GM21825 (cell line): ENCODE measurements at regions not wholly inside any gene's neighbourhood (a gene's known extent, or its start where the extent isn't known, plus 50 kb on each side); places are given as distances from the start of the nearest gene placed in this dataset.
A peak's percentile ranks its signal among the peaks of the same experiment; 100 is the strongest.

Source experiments
- ATAC-seq: cut with Tn5 transposase; IDR thresholded peaks from one replicate; pipeline ENCODE4 v1.9.1; 2021; ENCODE audit warnings: mild to moderate bottlenecking, moderate library complexity; ENCODE audit not compliant: unreplicated experiment

- ATAC-seq: no peak
These were observed 180.5 kb upstream of the B3GALT2 start for GRCh38 chr1:193366764-193367507.

- no peak for ATAC-seq
These were observed 179.6 kb upstream of the B3GALT2 start for GRCh38 chr1:193365966-193366365.

- ATAC-seq: no peak
These were observed 173.2 kb upstream of the B3GALT2 start for GRCh38 chr1:193359631-193360030.

- no peak for ATAC-seq
These were observed 172.0 kb upstream of the B3GALT2 start for GRCh38 chr1:193358419-193358818.

- ATAC-seq: no peak
These were observed 169.8 kb upstream of the B3GALT2 start for GRCh38 chr1:193356249-193356648.

- no peak for ATAC-seq
These were observed 169.2 kb upstream of the B3GALT2 start for GRCh38 chr1:193355626-193356025.

- no peak for ATAC-seq
These were observed 168.8 kb upstream of the B3GALT2 start for GRCh38 chr1:193355178-193355577.

- ATAC-seq: no peak
These were observed 162.5 kb upstream of the B3GALT2 start for GRCh38 chr1:193348769-193349535.

GRCh38 chr1:193348091-193348768 is 161.8 kb upstream of the B3GALT2 start:
- ATAC-seq: no peak

GRCh38 chr1:193346085-193346484 is 159.7 kb upstream of the B3GALT2 start:
- no peak for ATAC-seq

GRCh38 chr1:193342811-193343210 is 156.4 kb upstream of the B3GALT2 start:
- no peak for ATAC-seq

- no peak for ATAC-seq
These were observed 153.9 kb upstream of the B3GALT2 start for GRCh38 chr1:193340331-193340730.

GRCh38 chr1:193339401-193339800 is 153.0 kb upstream of the B3GALT2 start:
- ATAC-seq: no peak

- ATAC-seq: peak; percentile 55
These were observed 151.8 kb upstream of the B3GALT2 start for GRCh38 chr1:193338194-193338593.

- no peak for ATAC-seq
These were observed 149.5 kb upstream of the B3GALT2 start for GRCh38 chr1:193335806-193336428.

- no peak for ATAC-seq
These were observed 146.8 kb upstream of the B3GALT2 start for GRCh38 chr1:193333166-193333565.

GRCh38 chr1:193326296-193326695 is 139.9 kb upstream of the B3GALT2 start:
- ATAC-seq: no peak

- ATAC-seq: no peak
These were observed 139.4 kb upstream of the B3GALT2 start for GRCh38 chr1:193325771-193326170.

- no peak for ATAC-seq
These were observed 138.6 kb upstream of the B3GALT2 start for GRCh38 chr1:193325042-193325441.

- no peak for ATAC-seq
These were observed 135.8 kb upstream of the B3GALT2 start for GRCh38 chr1:193322211-193322610.

- ATAC-seq: no peak
These were observed 134.9 kb upstream of the B3GALT2 start for GRCh38 chr1:193321242-193321840.
